ENCODE measurements at regions not wholly inside any gene's neighbourhood (a gene's known extent, or its start where the extent isn't known, plus 50 kb on each side); places are given as distances from the start of the nearest gene placed in this dataset.

- DNase-seq (ENCODE audit: low read depth) = peak; percentile 47
- no peak for TF ChIP-seq CTCF (IDR thresholded peaks at IDR 0.05; ENCODE audit: insufficient read depth, low read length, poor library complexity, severe bottlenecking)
- Histone ChIP-seq H3K4me3 (ENCODE audit: low read depth, low read length) (no peak overlapping the region), H3K36me3 (ENCODE audit: control insufficient read depth, insufficient read depth, low read length) (no peaks in the 10 kb centered on the region), H3K27me3 (ENCODE audit: control insufficient read depth, insufficient read depth, low read length) (no peaks in the 10 kb centered on the region)
Observed at GRCh38 chr3:153614563-153614962, 452.5 kb downstream of the RAP2B start.

- Histone ChIP-seq H3K36me3 (ENCODE audit: control insufficient read depth, insufficient read depth, low read length) (no peaks in the 10 kb centered on the region), H3K27me3 (ENCODE audit: control insufficient read depth, insufficient read depth, low read length) (no peaks in the 10 kb centered on the region), H3K4me3 (ENCODE audit: low read depth, low read length) (no peak overlapping the region)
- TF ChIP-seq CTCF (IDR thresholded peaks at IDR 0.05; ENCODE audit: insufficient read depth, low read length, poor library complexity, severe bottlenecking) = no peak
- no peak for DNase-seq (ENCODE audit: low read depth)
Observed at GRCh38 chr3:153615863-153616262, 453.8 kb downstream of the RAP2B start.

GRCh38 chr3:153617463-153617862 is 455.4 kb downstream of the RAP2B start:
- Histone ChIP-seq H3K36me3 (ENCODE audit: control insufficient read depth, insufficient read depth, low read length) (no peaks in the 10 kb centered on the region), H3K4me3 (ENCODE audit: low read depth, low read length) (no peak overlapping the region), H3K27me3 (ENCODE audit: control insufficient read depth, insufficient read depth, low read length) (no peaks in the 10 kb centered on the region)
- no peak for DNase-seq (ENCODE audit: low read depth)
- no peak for TF ChIP-seq CTCF (IDR thresholded peaks at IDR 0.05; ENCODE audit: insufficient read depth, low read length, poor library complexity, severe bottlenecking)

GRCh38 chr3:153618176-153618575 is 456.1 kb downstream of the RAP2B start:
- no peaks in the 10 kb centered on the region for H3K27me3 ChIP-seq (ENCODE audit: control insufficient read depth, insufficient read depth, low read length)
- DNase-seq (ENCODE audit: low read depth) = no peak
- no peak for TF ChIP-seq CTCF (IDR thresholded peaks at IDR 0.05; ENCODE audit: insufficient read depth, low read length, poor library complexity, severe bottlenecking)
- H3K4me3 ChIP-seq (ENCODE audit: low read depth, low read length) = no peak overlapping the region
- no peaks in the 10 kb centered on the region for H3K36me3 ChIP-seq (ENCODE audit: control insufficient read depth, insufficient read depth, low read length)

- Histone ChIP-seq H3K27me3 (ENCODE audit: control insufficient read depth, insufficient read depth, low read length) (no peaks in the 10 kb centered on the region), H3K4me3 (ENCODE audit: low read depth, low read length) (no peak overlapping the region), H3K36me3 (ENCODE audit: control insufficient read depth, insufficient read depth, low read length) (no peaks in the 10 kb centered on the region)
- no peak for DNase-seq (ENCODE audit: low read depth)
- no peak for TF ChIP-seq CTCF (IDR thresholded peaks at IDR 0.05; ENCODE audit: insufficient read depth, low read length, poor library complexity, severe bottlenecking)
Observed at GRCh38 chr3:153619268-153619667, 457.2 kb downstream of the RAP2B start.

- Histone ChIP-seq H3K36me3 (ENCODE audit: control insufficient read depth, insufficient read depth, low read length) (no peaks in the 10 kb centered on the region), H3K27me3 (ENCODE audit: control insufficient read depth, insufficient read depth, low read length) (no peaks in the 10 kb centered on the region), H3K4me3 (ENCODE audit: low read depth, low read length) (no peak overlapping the region)
- DNase-seq (ENCODE audit: low read depth) = no peak
- TF ChIP-seq CTCF (IDR thresholded peaks at IDR 0.05; ENCODE audit: insufficient read depth, low read length, poor library complexity, severe bottlenecking) = no peak
Observed at GRCh38 chr3:153621953-153622352, 459.9 kb downstream of the RAP2B start.

All from kidney epithelial cell (primary cell).